Hepatocyte (in vitro differentiated cells): ENCODE measurements at regions not wholly inside any gene's neighbourhood (a gene's known extent, or its start where the extent isn't known, plus 50 kb on each side); places are given as distances from the start of the nearest gene placed in this dataset.

ENCODE experiments used
- EZH2 ChIP-seq: fragments of 200-600 bp; sonication (generic); IDR thresholded peaks from 2 replicates; pipeline ENCODE4 v1.6.1; 2016; ENCODE audit warnings: antibody characterized with exemption, mild to moderate bottlenecking, borderline replicate concordance
- EZH2phosphoT487 ChIP-seq: fragments of 200-600 bp; sonication (generic); IDR thresholded peaks from one replicate; pipeline ENCODE4 v1.6.1; 2018; ENCODE audit warnings: antibody characterized with exemption, mild to moderate bottlenecking, low read depth, moderate library complexity; ENCODE audit not compliant: unreplicated experiment, severe bottlenecking
- TF ChIP-seq, protein P1 (sequence below): fragments of 200-600 bp; sonication (generic); IDR thresholded peaks from 2 replicates; pipeline ENCODE4 v1.5.1; 2016; ENCODE audit warnings: antibody characterized with exemption, mild to moderate bottlenecking; ENCODE audit not compliant: poor library complexity

DNA sequence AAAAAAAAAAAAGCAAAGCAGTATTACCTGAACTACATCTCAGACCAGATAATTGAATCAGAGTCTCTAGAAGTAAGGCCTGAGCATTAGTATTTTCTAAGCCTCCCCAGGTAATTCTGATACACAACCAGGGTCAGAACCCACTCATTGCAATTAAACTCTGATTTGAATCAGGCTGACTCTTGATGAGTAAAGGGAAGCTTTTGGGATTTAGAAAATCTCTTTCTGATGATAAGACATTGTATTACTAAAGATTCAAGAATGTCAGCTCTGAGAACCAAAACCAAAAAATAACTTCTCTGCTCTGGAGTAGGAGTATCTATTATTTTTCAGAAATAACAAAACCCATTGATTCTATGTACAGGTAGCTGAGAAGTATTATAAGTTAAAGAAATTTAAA, 100.1 kb upstream of the COL21A1 start:
- TF ChIP-seq, protein P1, sequence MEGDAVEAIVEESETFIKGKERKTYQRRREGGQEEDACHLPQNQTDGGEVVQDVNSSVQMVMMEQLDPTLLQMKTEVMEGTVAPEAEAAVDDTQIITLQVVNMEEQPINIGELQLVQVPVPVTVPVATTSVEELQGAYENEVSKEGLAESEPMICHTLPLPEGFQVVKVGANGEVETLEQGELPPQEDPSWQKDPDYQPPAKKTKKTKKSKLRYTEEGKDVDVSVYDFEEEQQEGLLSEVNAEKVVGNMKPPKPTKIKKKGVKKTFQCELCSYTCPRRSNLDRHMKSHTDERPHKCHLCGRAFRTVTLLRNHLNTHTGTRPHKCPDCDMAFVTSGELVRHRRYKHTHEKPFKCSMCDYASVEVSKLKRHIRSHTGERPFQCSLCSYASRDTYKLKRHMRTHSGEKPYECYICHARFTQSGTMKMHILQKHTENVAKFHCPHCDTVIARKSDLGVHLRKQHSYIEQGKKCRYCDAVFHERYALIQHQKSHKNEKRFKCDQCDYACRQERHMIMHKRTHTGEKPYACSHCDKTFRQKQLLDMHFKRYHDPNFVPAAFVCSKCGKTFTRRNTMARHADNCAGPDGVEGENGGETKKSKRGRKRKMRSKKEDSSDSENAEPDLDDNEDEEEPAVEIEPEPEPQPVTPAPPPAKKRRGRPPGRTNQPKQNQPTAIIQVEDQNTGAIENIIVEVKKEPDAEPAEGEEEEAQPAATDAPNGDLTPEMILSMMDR, result no peak
- no peak for TF ChIP-seq EZH2
- no peak for TF ChIP-seq EZH2phosphoT487
